Natural killer cell (primary cell): ENCODE measurements at regions not wholly inside any gene's neighbourhood (a gene's known extent, or its start where the extent isn't known, plus 50 kb on each side); places are given as distances from the start of the nearest gene placed in this dataset.

Experiments
- ATAC-seq, 3 donors: fragments of 150-1000 bp in 2 of 3; fragments of 200-7000 bp in 1 of 3; cut with Tn5 transposase; 1 replicate in 1 of 3; 2 replicates in 2 of 3; pipeline ENCODE4 v1.10.0; 2021; ENCODE audit warnings: mild to moderate bottlenecking in 2 of 3, moderate library complexity in 2 of 3
- DNase-seq, 2 donors: peaks; one replicate each; pipeline versions ENCODE4 v3.0.0 to v3.0.0-alpha.2; 2013 to 2021; ENCODE audit warnings: mixed read lengths in 1 of 2
- H3K27ac ChIP-seq: one replicate; pipeline ENCODE4 v1.5.1; 2013; ENCODE audit warnings: mild to moderate bottlenecking, low read length
- H3K27me3 ChIP-seq: one replicate; pipeline ENCODE4 v1.6.1; 2013; ENCODE audit warnings: low read length; ENCODE audit not compliant: control insufficient read depth, insufficient read depth
- H3K36me3 ChIP-seq: one replicate; pipeline ENCODE4 v1.6.1; 2013; ENCODE audit warnings: low read length; ENCODE audit not compliant: control insufficient read depth, insufficient read depth
- H3K4me1 ChIP-seq: one replicate; pipeline ENCODE4 v1.6.1; 2013; ENCODE audit warnings: low read length; ENCODE audit not compliant: control insufficient read depth, insufficient read depth
- H3K4me3 ChIP-seq: one replicate; pipeline ENCODE4 v1.5.1; 2013; ENCODE audit warnings: low read length
- H3K9me3 ChIP-seq: one replicate; pipeline ENCODE4 v1.6.1; 2013; ENCODE audit warnings: low read length; ENCODE audit not compliant: control insufficient read depth, insufficient read depth
- H3K27ac Mint-ChIP-seq, 2 donors: one replicate each; pipeline ENCODE4 v1.8.0; 2022; ENCODE audit warnings: mild to moderate bottlenecking in 2 of 2, mixed read lengths in 2 of 2, moderate library complexity in 1 of 2
- H3K27me3 Mint-ChIP-seq, 2 donors: one replicate each; pipeline ENCODE4 v1.8.0; 2022; ENCODE audit warnings: low read depth in 2 of 2, mixed read lengths in 2 of 2
- H3K36me3 Mint-ChIP-seq: one replicate; pipeline ENCODE4 v1.8.0; 2022; ENCODE audit warnings: mixed read lengths
- H3K4me1 Mint-ChIP-seq, 2 donors: one replicate each; pipeline ENCODE4 v1.8.0; 2022; ENCODE audit warnings: mixed read lengths in 2 of 2
- H3K4me3 Mint-ChIP-seq: one replicate; pipeline ENCODE4 v1.8.0; 2022; ENCODE audit warnings: mild to moderate bottlenecking, moderate library complexity, mixed read lengths
- H3K9me3 Mint-ChIP-seq, 2 donors: one replicate each; pipeline ENCODE4 v1.8.0; 2022; ENCODE audit warnings: mixed read lengths in 2 of 2
- WGBS: methylation state at CpG from one replicate; pipeline ENCODE4 v1.1.7; 2013; ENCODE audit warnings: missing lambda C conversion rate; ENCODE audit not compliant: insufficient coverage; 5-methylcytosine and 5-hydroxymethylcytosine counted together
- intact Hi-C: fragments of 100-400 bp; cut with micrococcal nuclease; formaldehyde crosslinking; loops from one replicate; pipeline ENCODE4 v1.14.2; 2022
- TF ChIP-seq, protein P1 (sequence below): fragments of 200-600 bp; IDR thresholded peaks from one replicate; pipeline ENCODE4 v1.8.0; 2022; ENCODE audit warnings: antibody characterized with exemption

DNA sequence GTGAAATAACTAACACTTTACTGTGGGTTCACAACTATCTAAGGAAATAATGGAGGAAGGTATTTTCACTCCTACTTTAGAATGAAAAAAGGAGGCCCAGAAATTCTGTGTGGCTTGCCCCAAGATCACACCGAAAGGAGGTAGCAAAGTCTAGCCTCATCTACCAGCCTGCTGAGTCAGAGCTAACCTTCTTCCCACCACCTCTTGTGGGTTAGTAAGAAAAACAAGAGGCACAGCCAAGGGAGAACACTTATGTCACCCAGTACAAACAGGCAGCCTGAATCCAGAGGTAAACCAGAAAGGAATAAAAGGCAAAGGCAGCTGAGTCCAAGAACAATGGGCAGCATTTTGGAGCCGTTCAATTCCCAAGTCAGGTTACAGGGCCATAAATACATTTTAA is 91.9 kb upstream of the RASEF start:
- no peak overlapping the region for H3K27ac Mint-ChIP-seq
- TF ChIP-seq, protein P1, sequence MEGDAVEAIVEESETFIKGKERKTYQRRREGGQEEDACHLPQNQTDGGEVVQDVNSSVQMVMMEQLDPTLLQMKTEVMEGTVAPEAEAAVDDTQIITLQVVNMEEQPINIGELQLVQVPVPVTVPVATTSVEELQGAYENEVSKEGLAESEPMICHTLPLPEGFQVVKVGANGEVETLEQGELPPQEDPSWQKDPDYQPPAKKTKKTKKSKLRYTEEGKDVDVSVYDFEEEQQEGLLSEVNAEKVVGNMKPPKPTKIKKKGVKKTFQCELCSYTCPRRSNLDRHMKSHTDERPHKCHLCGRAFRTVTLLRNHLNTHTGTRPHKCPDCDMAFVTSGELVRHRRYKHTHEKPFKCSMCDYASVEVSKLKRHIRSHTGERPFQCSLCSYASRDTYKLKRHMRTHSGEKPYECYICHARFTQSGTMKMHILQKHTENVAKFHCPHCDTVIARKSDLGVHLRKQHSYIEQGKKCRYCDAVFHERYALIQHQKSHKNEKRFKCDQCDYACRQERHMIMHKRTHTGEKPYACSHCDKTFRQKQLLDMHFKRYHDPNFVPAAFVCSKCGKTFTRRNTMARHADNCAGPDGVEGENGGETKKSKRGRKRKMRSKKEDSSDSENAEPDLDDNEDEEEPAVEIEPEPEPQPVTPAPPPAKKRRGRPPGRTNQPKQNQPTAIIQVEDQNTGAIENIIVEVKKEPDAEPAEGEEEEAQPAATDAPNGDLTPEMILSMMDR = no peak
- H3K36me3 Mint-ChIP-seq = no peaks in the 10 kb centered on the region
- Histone ChIP-seq H3K27me3 (no peaks in the 10 kb centered on the region), H3K9me3 (no peaks in the 10 kb centered on the region), H3K36me3 (no peaks in the 10 kb centered on the region), H3K27ac (no peak overlapping the region), H3K4me3 (no peak overlapping the region), H3K4me1 (no peaks in the 10 kb centered on the region)
- peaks cover 2 to 6% of the 10 kb centered on the region in 2 donors for H3K9me3 Mint-ChIP-seq
- DNase-seq (no peak), ATAC-seq (no peak)
- no peaks in the 10 kb centered on the region for H3K27me3 Mint-ChIP-seq
- no peaks in the 10 kb centered on the region for H3K4me1 Mint-ChIP-seq
- 79% methylated on average over 1 of the region's 2 CpGs for WGBS
- H3K4me3 Mint-ChIP-seq = no peak overlapping the region
- intact Hi-C loops = no loop called here

GRCh38 chr9:83154087-83154736 is 91.3 kb upstream of the RASEF start:
- Mint-ChIP-seq H3K36me3 (no peaks in the 10 kb centered on the region), H3K27me3 (no peaks in the 10 kb centered on the region), H3K27ac (no peak overlapping the region), H3K4me1 (no peaks in the 10 kb centered on the region), H3K9me3 (peaks cover 4 to 8% of the 10 kb centered on the region in 2 donors), H3K4me3 (no peak overlapping the region)
- no peaks in the 10 kb centered on the region for H3K9me3 ChIP-seq
- WGBS = 74% methylated on average over 2 of the region's 2 CpGs
- TF ChIP-seq, protein P1 = no peak
- DNase-seq (no peak), ATAC-seq (no peak)
- H3K4me1 ChIP-seq = no peaks in the 10 kb centered on the region
- H3K36me3 ChIP-seq = no peaks in the 10 kb centered on the region
- H3K27ac ChIP-seq = no peak overlapping the region
- intact Hi-C loops = no loop called here
- H3K27me3 ChIP-seq = no peaks in the 10 kb centered on the region
- no peak overlapping the region for H3K4me3 ChIP-seq

DNA sequence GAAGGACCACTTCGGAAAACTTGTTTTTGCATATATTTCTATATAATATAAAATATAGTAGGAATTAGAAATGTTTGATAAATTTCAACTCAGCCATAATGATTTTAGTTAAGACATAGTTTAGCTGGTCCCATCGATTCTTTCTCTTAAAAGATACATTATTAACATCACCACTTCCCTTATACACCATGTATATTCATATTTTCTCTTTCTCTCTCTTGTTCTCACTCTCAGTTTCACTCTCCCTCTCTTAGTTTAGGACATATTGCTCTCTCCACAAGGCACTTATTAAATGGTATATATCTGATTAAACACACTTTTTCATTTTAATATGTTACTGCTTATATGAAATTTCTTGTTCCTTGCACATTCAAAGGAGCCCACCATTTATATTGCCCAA is 90.1 kb upstream of the RASEF start:
- TF ChIP-seq, protein P1 = no peak
- no peaks in the 10 kb centered on the region for H3K4me1 Mint-ChIP-seq
- no peaks in the 10 kb centered on the region for H3K4me1 ChIP-seq
- H3K4me3 ChIP-seq = no peak overlapping the region
- H3K36me3 ChIP-seq = no peaks in the 10 kb centered on the region
- no CpG with 5 or more reads among the region's 2 CpGs for WGBS
- H3K9me3 Mint-ChIP-seq = peaks cover 6 to 9% of the 10 kb centered on the region in 2 donors
- ATAC-seq (no peak), DNase-seq (no peak)
- H3K4me3 Mint-ChIP-seq = no peak overlapping the region
- no peaks in the 10 kb centered on the region for H3K27me3 Mint-ChIP-seq
- no peak overlapping the region for H3K27ac Mint-ChIP-seq
- H3K9me3 ChIP-seq = no peaks in the 10 kb centered on the region
- intact Hi-C loops = no loop called here
- H3K27ac ChIP-seq = no peak overlapping the region
- H3K27me3 ChIP-seq = no peaks in the 10 kb centered on the region
- no peaks in the 10 kb centered on the region for H3K36me3 Mint-ChIP-seq

DNA sequence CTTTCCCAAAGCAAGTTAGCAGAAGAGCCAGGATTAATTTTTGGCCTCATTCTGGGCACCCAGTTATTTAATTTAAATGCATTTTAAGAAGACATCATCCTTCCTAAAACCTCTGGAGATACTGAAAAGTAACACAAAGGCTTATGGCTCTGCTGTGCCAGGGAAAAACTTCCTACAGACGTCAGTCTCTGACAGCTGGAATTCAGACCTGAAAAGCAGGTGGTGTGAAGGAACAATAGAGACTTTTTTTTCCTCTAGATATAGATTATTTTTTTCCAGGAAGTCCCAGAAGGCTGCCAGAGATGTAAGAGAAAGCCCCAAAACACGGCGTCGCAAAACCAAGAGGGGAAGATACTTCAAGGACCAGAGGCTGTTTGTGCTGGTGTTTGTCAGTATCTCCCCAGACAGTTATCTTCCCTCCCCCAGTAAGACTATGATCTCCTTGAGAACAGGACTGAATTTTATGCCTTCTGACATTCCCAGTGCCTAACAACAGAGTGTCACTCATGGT is 88.7 kb upstream of the RASEF start:
- H3K36me3 ChIP-seq = no peaks in the 10 kb centered on the region
- DNase-seq (no peak), ATAC-seq (no peak)
- no peaks in the 10 kb centered on the region for H3K9me3 ChIP-seq
- H3K27me3 ChIP-seq = no peaks in the 10 kb centered on the region
- Mint-ChIP-seq H3K4me1 (no peaks in the 10 kb centered on the region), H3K27me3 (no peaks in the 10 kb centered on the region), H3K27ac (no peak overlapping the region), H3K4me3 (no peak overlapping the region), H3K36me3 (no peaks in the 10 kb centered on the region), H3K9me3 (peaks cover 6 to 10% of the 10 kb centered on the region in 2 donors)
- 100% methylated on average over 4 of the region's 4 CpGs for whole genome bisulfite sequencing
- intact Hi-C loops = no loop called here
- TF ChIP-seq, protein P1 = no peak
- H3K4me1 ChIP-seq = no peaks in the 10 kb centered on the region
- H3K4me3 ChIP-seq = no peak overlapping the region
- H3K27ac ChIP-seq = no peak overlapping the region
